ENCODE measurements at regions not wholly inside any gene's neighbourhood (a gene's known extent, or its start where the extent isn't known, plus 50 kb on each side); places are given as distances from the start of the nearest gene placed in this dataset.

DNA sequence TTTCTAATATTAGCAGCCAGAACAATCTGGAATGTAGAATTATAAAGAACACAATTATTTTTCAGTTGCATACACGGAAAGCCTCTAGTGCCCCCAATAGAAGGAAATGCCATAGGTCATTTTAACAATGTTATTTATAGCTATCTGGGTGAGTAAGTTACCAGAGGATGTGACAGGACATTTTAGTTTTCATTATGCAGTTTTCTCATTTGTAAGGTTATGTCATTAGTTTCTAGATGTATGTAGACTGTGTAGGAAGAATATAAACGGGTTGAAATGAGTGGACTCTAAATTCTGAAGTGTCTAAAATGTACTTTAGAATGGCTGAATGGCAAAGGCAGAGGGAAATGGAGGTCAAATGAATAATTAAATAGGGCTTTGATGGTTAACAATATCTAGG, 213.3 kb downstream of the DTHD1 start:
- DNase-seq = no peak

DNA sequence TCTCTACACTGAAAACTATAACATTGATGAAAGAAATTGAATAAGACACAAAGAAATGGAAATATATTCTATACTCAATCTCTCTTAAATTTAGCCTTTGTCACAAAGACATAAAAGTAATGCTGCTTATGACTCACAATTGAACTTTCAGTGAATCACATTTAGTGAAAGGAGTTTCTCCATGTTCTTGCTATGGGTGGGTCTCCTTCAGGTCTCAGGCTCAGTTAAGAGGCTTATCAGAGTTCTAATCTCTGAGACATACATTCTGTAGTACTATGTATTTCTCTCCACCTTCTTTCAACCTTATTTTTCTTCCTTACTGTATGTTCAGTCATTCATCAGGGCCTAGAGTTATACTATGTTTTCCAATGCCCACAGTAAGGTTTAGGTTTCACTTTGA, 220.9 kb downstream of the DTHD1 start:
- DNase-seq = no peak

DNA sequence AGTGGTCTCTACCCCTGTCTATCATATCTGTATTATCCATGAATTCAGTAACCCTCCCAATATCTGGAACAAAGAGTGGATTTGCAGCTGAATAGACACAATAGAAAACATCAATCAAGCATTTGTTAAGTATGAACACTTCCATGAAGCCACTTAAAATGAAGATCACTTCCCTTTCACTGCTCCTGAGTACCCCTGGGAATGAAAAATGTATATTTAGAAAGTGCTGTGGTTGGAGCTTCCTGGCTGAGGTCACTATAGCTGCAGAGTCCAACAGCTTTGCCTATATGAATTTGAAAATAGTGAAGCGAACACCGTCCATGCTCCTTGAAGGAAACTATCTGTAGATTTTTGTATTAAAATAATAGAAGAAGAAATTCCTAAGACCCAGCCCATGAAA, 227.0 kb downstream of the DTHD1 start:
- DNase-seq = no peak

DNA sequence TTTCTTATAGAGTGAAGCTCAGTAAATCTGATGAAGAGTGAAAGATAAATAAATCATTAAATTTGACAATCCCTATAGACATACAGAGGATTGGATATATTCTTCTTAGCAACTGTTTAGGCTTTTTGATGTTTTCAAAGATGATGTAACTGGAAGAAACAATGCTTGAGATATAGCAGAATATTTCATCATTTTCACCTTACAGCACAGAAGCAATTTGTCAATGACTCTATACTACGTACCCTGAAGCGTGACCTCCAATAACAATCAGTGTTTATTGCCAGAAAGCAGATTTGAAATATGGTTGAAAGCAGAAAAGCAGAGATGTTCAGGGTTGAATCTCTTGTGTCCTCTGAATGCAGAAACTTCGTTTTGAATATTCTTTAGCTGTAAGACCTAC, 228.4 kb downstream of the DTHD1 start:
- no peak for DNase-seq

DNA sequence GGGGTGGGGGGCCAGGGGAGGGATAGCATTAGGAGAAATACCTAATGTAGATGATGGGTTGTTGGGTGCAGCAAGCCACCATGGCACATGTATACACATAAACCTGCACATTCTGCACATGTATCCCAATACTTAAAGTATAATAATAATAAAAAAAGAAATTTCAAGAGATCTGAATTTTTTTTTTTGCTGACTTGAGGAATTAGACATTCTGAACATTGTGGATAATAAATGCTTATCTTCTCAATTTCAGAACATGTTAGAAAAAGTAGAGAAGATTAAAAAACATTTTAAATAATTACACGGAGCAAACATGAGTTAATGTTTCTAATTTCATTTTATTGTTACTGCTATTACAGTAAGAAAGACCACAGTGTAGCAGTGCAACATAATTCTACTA, 230.4 kb downstream of the DTHD1 start:
- no peak for DNase-seq

DNA sequence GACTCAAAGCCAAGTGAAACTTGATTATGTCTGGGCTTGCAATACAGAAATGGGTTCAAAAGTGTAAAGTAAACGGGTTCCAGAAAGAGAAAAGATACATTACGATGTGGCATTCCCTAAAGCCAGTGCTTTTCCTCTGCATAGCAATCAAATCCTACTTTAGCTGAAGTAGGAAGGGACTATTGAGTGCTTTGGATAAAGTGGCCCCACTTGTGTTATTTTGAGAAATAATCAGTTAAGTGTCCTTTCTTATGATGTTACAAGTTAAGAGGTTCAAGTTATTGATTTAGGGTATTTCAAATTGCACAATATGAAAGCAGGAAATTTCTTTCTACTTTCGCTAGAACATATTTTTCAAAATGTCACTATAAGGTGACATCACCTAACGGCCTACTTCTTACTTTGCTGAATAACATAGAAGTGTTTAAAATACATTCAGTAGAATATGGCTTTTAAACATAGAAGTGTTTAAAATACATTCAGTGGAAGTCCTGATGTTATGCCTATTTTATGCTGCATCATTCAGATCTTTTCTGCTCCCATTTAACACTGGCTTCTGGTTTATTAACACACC, 235.2 kb downstream of the DTHD1 start:
- no peak for DNase-seq

DNA sequence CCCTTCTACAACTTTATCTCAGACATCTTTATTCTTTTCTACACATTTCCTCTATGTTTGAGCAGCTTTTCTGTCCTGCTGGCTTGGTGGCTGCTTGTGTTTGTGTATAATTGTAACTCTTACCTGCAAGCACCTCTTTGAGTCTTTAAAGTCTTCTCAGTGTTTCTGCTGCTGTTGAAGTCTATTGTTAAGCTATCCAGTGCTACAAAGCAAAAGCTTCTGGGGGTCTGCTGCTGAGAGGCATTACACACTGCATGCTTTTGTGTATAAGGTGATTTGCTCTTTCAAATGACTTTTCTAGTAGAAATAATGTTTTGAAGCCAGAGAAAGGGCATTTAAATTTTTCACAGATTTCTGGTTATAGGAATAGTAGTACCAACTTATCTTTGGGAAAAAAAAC, 241.8 kb downstream of the DTHD1 start:
- DNase-seq = no peak

DNA sequence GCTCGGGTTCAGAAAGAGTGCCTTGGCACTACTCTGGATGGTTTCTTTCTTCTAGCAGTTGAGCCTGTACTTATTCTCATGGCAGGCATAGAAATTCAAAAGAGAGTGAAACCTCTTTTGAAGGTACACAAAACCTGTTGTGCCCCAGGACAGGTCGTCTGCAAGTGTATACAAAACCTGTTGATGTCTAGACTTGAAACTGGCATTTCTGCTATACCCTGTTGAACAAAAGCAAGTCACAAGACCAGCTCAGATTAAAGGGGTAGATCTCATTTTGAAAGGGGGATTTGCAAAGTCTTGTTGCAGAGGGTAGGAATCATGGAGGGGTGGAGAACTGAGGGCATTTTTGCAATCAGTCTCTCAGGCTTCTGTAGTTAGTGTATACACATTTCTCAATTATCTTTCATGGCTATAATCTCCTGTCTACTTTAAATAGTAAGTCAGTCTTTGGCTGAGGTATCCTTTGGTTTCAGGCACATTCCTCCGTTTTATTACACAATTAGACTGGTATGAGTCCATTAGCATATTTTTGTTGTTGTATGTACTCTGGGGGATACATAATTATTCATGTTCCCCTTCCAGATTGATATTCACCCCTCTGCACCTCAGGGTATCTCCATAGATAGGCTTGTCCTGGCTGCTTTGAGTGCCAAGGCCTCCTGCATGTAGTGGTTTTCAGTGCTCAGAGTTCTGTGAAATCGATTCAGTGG, 251.4 kb downstream of the DTHD1 start:
- no peak for DNase-seq

DNA sequence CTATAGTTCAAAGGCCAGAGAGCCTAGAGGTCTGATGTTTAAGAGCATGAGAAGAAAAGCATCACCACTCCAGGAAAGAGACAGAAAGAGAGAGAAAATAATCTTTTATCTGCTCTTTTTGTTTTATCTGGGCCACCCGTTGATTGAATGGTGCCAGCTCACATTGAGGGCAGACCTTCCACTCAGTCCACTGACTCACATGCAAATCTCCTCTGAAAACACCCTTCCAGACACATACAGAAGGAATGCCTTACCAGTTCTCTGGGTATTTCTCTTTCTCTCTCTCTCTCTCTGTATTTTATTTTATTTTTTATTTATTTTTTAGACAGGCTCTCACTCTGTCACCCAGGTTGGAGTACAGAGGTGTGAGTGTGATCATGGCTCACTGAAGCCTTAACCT, 252.5 kb downstream of the DTHD1 start:
- no peak for DNase-seq

DNA sequence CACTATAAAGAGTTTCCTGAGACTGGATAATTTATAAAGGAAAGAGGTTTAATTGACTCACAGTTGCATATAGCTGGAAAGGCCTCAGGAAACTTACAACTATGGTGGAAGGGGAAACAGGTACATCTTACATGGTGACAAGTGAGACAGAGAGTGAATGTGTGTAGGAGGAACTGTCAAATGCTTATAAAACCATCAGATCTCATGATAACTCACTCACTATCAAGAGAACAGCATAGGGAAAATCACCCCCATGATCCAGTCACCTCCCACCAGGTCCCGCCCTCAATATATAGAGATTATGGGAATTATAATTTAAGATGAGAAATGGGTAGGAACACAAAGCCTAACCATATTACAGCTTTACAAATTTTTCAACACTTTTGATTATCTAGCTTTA, 266.0 kb downstream of the DTHD1 start:
- no peak for DNase-seq

DNA sequence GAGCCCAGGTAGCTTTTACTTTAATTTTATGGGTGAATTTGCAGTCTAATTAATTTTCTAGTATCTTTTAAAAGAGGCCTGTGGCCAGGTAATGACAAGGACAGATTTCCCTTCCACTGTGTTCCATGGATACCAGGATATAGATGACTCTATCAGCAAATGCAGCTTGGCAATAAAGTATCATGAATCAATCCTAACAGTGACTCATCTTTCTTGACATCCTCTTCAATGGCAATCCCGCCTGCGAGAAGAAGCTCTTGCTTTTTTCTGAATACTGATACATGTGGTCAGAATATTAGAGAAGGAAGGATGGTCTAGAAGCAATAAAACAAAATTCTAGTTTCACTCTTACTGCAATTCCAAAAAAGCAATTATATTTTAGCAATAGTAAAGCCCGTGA, 267.8 kb downstream of the DTHD1 start:
- no peak for DNase-seq

DNA sequence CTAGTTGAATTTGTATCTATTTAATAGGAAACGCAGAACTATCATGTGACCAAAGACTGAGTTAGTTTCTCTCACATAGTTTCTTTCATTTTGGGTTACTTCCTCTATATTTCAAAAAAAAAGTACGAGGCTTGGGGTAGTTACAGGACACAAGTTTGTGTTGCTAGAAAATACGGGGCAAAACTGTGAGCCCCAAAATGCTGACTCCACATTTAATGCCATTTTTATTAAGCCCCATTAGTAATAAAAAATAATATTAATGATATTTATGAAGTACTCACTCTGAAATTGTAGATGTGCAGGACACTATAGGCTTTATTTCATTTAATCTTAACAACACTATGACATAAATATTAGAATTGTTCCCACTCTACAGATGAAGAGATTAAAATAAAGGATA, 268.6 kb downstream of the DTHD1 start:
- no peak for DNase-seq

DNA sequence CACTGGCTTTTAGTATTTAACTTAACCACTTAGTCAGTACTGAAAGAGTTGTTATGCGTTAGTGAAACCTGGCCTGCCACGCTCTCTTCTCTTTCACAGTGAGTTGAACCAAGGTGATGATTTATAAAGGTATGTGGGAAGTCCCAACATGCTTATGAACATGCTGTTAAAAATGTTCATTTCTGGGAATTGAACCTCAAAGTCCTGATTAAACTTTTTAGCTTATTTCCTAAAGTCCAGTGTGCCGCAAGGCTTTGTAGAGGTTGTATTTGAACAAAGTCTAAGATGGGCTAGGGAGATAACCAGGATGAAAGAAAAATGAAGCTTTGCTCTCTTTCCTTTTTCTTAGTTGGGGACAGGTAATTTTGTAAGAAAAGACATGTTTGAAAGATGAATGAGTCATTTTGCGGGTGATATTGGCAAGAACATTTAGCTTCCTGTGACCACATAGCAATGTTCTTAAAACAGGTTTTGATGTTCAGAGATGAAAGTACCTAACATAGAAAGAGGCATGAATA, 270.3 kb downstream of the DTHD1 start:
- DNase-seq = peak; percentile 40

DNA sequence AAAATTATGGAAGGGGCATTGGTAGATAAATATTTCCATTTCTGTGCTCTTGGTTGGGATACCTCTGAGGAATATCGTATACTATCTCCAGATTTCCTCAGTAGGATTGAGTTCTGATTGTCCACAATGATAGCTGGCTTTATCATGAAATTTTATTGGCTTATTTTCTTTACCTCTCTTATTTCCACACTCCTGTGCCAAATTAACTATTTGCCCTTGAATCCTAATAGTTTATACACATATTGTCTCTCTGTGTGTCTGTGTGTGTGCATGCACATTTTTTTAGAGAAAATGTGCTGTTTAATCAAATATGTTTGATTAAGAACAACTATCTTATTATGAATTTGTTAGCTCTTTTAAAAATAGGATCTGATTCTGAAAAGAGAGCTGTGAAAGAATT, 271.6 kb downstream of the DTHD1 start:
- DNase-seq = no peak

DNA sequence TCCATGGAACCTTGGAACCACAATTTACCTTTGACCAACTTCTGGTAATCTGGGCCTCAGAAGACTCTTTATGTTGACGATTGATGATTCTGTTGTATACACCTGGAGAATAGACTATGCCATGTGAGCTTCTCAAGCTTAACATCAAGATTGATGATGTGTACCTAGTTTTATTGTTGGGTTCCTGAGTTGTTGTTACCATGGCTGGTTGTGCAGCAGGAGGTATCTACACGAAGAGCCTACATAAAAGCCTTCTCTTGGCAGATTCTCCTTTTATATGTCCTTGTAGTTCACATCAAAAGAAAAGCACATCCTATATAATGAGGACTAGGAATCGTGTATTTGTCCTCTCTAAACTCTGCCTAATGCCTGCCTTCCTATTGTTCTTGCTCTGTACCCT, 272.0 kb downstream of the DTHD1 start:
- no peak for DNase-seq

DNA sequence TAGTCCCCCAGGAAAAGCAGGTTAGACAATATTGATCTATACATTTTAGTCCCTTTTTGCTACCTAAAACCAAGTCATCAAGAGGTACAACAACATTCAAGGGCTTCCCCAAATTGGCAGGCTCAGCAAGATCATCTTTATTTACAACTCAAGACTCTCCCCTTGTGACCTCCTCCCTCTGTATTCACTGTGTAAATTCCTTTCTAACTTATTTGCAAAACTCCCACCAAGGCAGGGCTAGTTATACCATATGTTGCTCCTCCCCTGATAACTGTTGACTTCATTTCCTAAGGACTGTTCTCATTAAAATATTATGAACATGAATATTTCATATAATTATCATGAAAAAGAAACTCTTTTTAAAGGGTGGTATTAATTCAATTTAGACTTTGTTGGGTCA, 275.6 kb downstream of the DTHD1 start:
- no peak for DNase-seq

DNA sequence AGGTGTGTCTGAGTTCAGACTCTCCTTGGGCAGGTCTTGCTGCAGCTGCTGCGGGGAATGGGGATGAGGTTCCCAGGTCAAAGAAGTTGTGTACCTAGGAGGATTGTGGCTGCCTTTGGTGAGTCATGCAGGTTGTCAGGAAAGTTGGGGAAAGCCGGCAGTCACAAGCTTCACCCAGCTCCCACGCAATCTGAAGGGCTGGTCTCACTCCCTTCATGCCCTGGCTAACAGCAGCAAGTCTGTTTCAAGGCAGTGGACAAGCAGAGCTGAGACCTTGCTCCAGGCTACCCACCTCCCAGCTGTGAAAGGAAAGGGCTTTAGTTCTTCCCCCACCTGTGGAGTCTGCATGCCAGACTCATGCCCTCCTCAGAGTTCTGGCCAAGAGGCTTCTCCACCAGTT, 287.2 kb downstream of the DTHD1 start:
- no peak for DNase-seq

DNA sequence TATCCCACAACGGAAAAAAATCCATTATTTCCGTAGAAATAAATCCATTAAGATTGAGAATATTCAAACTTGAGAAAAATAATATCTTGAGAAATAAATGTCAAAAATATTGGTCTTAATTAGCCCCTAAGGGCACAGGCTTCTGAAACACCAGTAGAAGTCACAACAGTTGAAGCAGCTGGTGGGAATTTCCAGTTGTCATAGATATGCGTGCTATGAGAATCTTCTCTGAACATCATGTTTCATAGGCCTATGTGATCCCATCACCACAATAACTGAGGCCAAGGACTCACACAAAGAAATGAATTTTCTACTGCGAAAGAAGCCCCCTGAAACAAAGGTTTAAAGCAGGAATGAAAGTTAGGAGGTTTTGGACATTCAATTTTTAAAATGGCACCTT, 292.0 kb downstream of the DTHD1 start:
- DNase-seq = no peak

DNA sequence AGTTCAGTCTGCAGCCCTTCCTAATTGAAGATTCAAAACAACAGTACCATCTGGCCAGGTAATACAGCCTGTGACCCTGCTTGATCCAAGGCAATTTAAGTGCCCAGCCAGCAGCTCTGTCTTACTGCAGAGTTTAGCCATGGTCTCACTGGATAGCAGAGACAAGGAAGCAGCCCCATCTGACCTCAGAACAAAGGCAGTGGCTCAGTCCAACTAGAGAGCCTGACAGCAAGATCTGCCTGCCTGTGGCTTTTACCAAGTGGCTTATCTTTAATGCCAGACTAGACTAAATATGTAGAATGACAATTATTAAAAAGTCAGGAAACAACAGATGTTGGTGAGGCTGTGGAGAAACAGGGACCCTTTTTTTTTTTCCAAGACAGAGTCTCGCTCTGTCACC, 293.4 kb downstream of the DTHD1 start:
- no peak for DNase-seq

DNA sequence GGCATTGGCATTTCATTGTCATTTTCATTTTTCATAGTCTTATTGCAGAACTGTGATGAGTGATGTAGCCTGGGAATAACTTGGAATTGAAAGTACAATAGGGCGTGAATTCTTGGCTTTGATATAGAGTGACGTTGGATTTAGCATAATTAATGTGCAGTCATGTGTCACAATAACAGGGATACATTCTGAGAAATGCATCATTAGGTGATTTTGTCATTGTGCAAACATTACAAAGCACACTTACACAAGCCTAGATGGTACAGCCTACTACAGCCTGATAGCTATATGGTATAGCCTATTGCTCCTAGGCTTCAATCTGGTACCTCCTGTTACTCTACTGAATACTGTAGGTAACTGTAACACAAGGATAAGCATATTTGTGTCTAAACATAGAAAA, 300.8 kb downstream of the DTHD1 start:
- DNase-seq = no peak

DNA sequence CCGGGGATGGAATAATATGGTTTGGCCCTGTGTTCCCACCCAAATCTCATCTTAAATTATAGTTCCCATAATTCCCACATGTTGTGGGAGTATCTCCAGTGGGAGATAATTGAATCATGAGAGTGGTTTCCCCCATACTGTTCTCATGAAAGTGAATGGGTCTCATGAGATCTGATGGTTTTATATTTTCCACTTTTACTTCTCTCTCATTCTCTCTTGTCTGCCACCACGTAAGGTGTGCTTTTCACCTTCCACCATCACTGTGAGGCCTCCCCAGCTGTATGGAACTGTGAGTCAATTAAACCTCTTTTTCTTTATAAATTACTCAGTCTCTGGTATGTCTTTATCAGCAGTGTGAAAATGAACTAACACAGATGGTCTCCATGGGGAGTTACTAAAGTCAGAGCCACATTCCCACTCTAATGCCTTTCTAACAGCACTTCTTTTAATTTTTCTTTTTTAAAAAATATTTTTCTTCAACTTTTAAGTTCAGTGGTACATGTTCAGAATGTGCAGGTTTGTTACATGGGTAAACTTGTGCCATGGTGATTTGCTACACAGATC, 306.6 kb downstream of the DTHD1 start:
- DNase-seq = no peak

DNA sequence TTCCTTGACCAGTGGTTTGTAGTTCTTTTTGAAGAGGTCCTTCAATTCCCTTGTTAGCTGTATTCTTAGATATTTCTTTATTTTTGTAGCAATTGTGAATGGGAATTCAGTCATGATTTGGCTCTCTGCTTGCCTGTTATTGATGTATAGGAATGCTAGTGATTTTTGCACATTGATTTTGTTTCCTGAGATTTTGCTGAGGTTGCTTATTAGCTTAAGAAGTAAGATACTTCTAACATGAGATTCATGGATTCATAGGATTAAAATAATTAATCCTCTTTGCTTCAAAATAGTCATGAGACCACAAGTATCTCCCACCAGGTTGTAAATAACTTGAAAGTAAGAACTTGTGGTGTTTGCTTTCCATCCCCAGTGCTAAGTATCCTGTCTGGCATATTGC, 308.9 kb downstream of the DTHD1 start:
- DNase-seq = no peak

DNA sequence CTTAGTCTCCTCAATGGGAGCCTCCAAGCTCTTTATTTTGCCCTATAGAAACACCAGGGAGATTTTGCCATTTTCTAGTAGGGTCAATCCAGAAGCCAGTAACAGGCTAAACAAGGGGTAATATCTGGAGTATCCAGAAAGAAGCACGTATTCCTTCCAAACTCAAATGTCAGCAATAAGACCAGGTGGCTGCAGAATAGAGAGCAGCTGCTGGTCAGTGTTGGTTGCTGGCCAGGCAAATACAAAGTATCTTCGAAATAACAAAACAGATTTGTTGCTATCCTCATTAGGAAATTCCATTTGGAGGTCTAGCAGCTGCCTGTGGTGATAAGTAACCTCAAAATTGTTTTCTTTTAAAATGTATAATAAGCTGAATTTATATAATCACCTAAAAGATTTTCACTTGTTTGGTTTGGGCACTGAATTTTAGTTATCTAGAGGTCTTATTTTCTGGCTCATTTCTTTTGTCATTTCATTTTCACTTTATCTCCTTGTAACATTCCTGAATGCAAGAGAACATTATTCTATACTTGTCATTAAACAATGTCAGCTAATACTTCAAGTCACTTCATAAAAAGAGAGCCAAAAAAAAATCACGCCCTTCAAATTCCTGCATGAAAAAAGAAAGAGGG, 320.6 kb downstream of the DTHD1 start:
- no peak for DNase-seq

DNA sequence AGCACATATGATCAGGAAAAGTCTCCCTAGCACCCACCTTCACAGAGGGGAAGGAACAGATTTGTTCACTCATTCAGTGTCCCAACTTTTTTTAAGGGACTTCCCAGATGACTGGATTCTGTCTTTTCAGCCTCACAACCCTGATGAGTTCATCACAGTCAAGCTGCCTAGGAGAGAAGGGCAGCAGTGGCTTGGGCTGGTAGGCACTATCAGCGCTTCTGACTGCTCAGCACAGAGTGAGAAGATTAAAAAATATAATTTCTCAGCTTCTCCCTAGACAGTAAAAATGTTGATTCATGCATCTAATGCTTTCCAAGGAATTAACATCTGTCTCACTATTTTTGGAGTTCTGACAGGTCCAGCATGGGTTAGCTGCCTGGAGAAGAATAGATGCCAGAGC, 328.2 kb downstream of the DTHD1 start:
- DNase-seq = no peak

Data from activated CD4-positive, alpha-beta T cell treated with anti-CD3 and anti-CD28 coated beads, Interleukin-2, amount 50 U/mL, for 16 hours (primary cell).